ENCODE measurements at regions not wholly inside any gene's neighbourhood (a gene's known extent, or its start where the extent isn't known, plus 50 kb on each side); places are given as distances from the start of the nearest gene placed in this dataset.

GRCh38 chr3:178458313-178459037 lies 77.8 kb upstream of the KCNMB2 start:
- H3K9me3 ChIP-seq (ENCODE audit: insufficient read depth in 2 of 2, low read depth in 1 of 2, low read length in 1 of 2), result no peaks in the 10 kb centered on the region
- H3K9ac ChIP-seq (replicated peaks in 1 of 4; ENCODE audit: extremely low read depth in 1 of 4, low read depth in 3 of 4, low read length in 3 of 4), result no peak overlapping the region
- H4K8ac ChIP-seq (ENCODE audit: extremely low read depth, insufficient read depth, low read length), result no peak overlapping the region
- H3K27ac ChIP-seq (ENCODE audit: low read depth, low read length), result no peak overlapping the region
- H3K14ac ChIP-seq (ENCODE audit: insufficient read length), result no peak overlapping the region
- H2BK12ac ChIP-seq (ENCODE audit: low read depth, low read length), result no peak overlapping the region
- no peaks in the 10 kb centered on the region for H3K79me2 ChIP-seq (ENCODE audit: control insufficient read depth in 1 of 2, insufficient read depth in 2 of 2, low read length in 2 of 2)
- no peak overlapping the region for H2AFZ ChIP-seq (ENCODE audit: low read length)
- no peak overlapping the region for H2BK15ac ChIP-seq (ENCODE audit: low read length)
- H3K4me1 ChIP-seq (replicated peaks in 1 of 4; ENCODE audit: control insufficient read depth in 3 of 4, insufficient read depth in 4 of 4, low read length in 3 of 4), result no peaks in the 10 kb centered on the region
- H3K18ac ChIP-seq (ENCODE audit: extremely low read depth, low read length), result no peak overlapping the region
- H2AK5ac ChIP-seq (ENCODE audit: low read depth, low read length), result no peak overlapping the region
- H3K23me2 ChIP-seq (ENCODE audit: low read depth, low read length), result no peaks in the 10 kb centered on the region
- no peaks in the 10 kb centered on the region for H3K79me1 ChIP-seq (ENCODE audit: low read depth, low read length)
- H2BK5ac ChIP-seq (ENCODE audit: low read depth, low read length), result no peak overlapping the region
- DNase-seq (ENCODE audit: low read depth in 1 of 2, low spot score in 2 of 2), result no peak
- no peak for FAIRE-seq
- H2BK20ac ChIP-seq (ENCODE audit: low read length), result no peak overlapping the region
- WGBS, 2 experiments (ENCODE audit: extremely low coverage in 1 of 2, insufficient coverage in 1 of 2, insufficient read length in 1 of 2, insufficient replicate concordance in 2 of 2, low coverage in 1 of 2, low lambda C conversion rate in 2 of 2, missing lambda C conversion rate in 1 of 2), result 81% methylated on average over 5 of the region's 5 CpGs; no CpG with 5 or more reads in 1 of the 2 experiments
- no peak overlapping the region for H3K4me3 ChIP-seq (ENCODE audit: extremely low read depth in 1 of 4, insufficient read depth in 2 of 4, low read depth in 3 of 4, low read length in 4 of 4)
- H4K20me1 ChIP-seq (replicated peaks in 1 of 2; ENCODE audit: control insufficient read depth in 1 of 2, insufficient read depth in 2 of 2, low read length in 2 of 2), result no peaks in the 10 kb centered on the region
- H4K91ac ChIP-seq (replicated peaks; ENCODE audit: insufficient read length, low read length), result no peak overlapping the region
- ChIA-PET POLR2A (ENCODE audit: partially characterized antibody) (no interaction called here), CTCF (ENCODE audit: partially characterized antibody) (interaction anchor here (1.0 to 1.9 kb wide), 2 partner anchors 18 to 22 kb away, joined by 3 to 7 read pairs; no protein-coding TSS in a partner anchor)
- H3K56ac ChIP-seq (replicated peaks; ENCODE audit: insufficient read length, low read depth, low read length), result no peak overlapping the region
- H3K36me3 ChIP-seq (ENCODE audit: control insufficient read depth in 2 of 4, insufficient read depth in 4 of 4, low read length in 3 of 4), result no peaks in the 10 kb centered on the region
- H3K23ac ChIP-seq (ENCODE audit: insufficient read length), result no peak overlapping the region
- H4K5ac ChIP-seq (ENCODE audit: insufficient read length, low read depth, low read length), result no peak overlapping the region
- H2BK120ac ChIP-seq (replicated peaks; ENCODE audit: low read depth, low read length), result no peak overlapping the region
- H3K27me3 ChIP-seq (replicated peaks in 1 of 4; ENCODE audit: control insufficient read depth in 3 of 4, extremely low read depth in 1 of 4, insufficient read depth in 3 of 4, low read length in 3 of 4), result no peaks in the 10 kb centered on the region
- H3K4ac ChIP-seq (replicated peaks; ENCODE audit: insufficient read length, low read depth, low read length), result no peak overlapping the region
- no peak overlapping the region for H3K4me2 ChIP-seq (ENCODE audit: insufficient read depth in 1 of 2, low read depth in 2 of 2, low read length in 2 of 2)
- TF ChIP-seq SUZ12 (IDR thresholded peaks at IDR 0.05; ENCODE audit: low read length), result no peak
- no peak for TF ChIP-seq FOSL1 (IDR thresholded peaks at IDR 0.05; ENCODE audit: insufficient read depth, low read depth, low read length)
- no peak for TF ChIP-seq RNF2 (IDR thresholded peaks at IDR 0.05; ENCODE audit: borderline replicate concordance, low read depth, low read length, missing control alignments, poor library complexity, severe bottlenecking)
- no peak for TF ChIP-seq BCL11A (IDR thresholded peaks at IDR 0.05; ENCODE audit: low read depth in 2 of 2, low read length in 2 of 2)
- TF ChIP-seq KDM4A (IDR thresholded peaks at IDR 0.05; ENCODE audit: low read depth, low read length, severe bottlenecking), result no peak
- TF ChIP-seq CTBP2 (IDR thresholded peaks at IDR 0.05; ENCODE audit: borderline replicate concordance, insufficient read depth, insufficient read length, low read length), result no peak
- TF ChIP-seq EZH2 (IDR thresholded peaks at IDR 0.05; ENCODE audit: low read depth, low read length, severe bottlenecking), result no peak
- TF ChIP-seq TAF7 (optimal IDR thresholded peaks at IDR 0.05; ENCODE audit: borderline replicate concordance, low read depth, low read length), result no peak
- TF ChIP-seq SRF (IDR thresholded peaks at IDR 0.05; ENCODE audit: low read depth, low read length), result no peak
- TF ChIP-seq HDAC6 (IDR thresholded peaks at IDR 0.05; ENCODE audit: low read depth, low read length), result no peak
- no peak for TF ChIP-seq POLR2A (IDR thresholded peaks at IDR 0.05; ENCODE audit: control extremely low read depth in 1 of 2, low read depth in 2 of 2, low read length in 2 of 2)
- TF ChIP-seq CHD1 (IDR thresholded peaks at IDR 0.05; ENCODE audit: low read depth, low read length), result no peak
- no peak for TF ChIP-seq RAD21 (IDR thresholded peaks at IDR 0.05 in 1 of 2, conservative IDR thresholded peaks at IDR 0.05 in 1 of 2; ENCODE audit: low read depth in 2 of 2, low read length in 2 of 2)
